IMR-90 (cell line): ENCODE measurements at regions not wholly inside any gene's neighbourhood (a gene's known extent, or its start where the extent isn't known, plus 50 kb on each side); places are given as distances from the start of the nearest gene placed in this dataset.

ENCODE experiments used
- BHLHE40 ChIP-seq: fragments of 150-350 bp; IDR thresholded peaks from 2 replicates; pipeline ENCODE4 v1.6.1; 2016; ENCODE audit warnings: mild to moderate bottlenecking, low read depth, low read length
- CEBPB ChIP-seq: IDR thresholded peaks from 2 replicates; pipeline ENCODE4 v1.6.1; 2012; ENCODE audit warnings: low read depth, low read length, improper control_type of control experiment
- CTCF ChIP-seq: conservative IDR thresholded peaks from 2 replicates; pipeline ENCODE4 v1.5.1; 2012; ENCODE audit warnings: mild to moderate bottlenecking, low read depth, low read length, improper control_type of control experiment
- MAZ ChIP-seq: IDR thresholded peaks from 2 replicates; pipeline ENCODE4 v1.6.1; 2012; ENCODE audit warnings: low read depth, mild to moderate bottlenecking, low read length, improper control_type of control experiment, moderate library complexity, borderline replicate concordance
- POLR2A ChIP-seq: IDR thresholded peaks from 2 replicates; pipeline ENCODE4 v1.6.1; 2012; ENCODE audit warnings: mild to moderate bottlenecking, low read depth, low read length
- RAD21 ChIP-seq: IDR thresholded peaks from 2 replicates; pipeline ENCODE4 v1.6.1; 2012; ENCODE audit warnings: low read length, improper control_type of control experiment
- RFX5 ChIP-seq: IDR thresholded peaks from 2 replicates; pipeline ENCODE4 v1.8.0; 2012; ENCODE audit warnings: low read depth, mild to moderate bottlenecking, low read length, moderate library complexity

GRCh38 chr4:33841120-33841519, 2403.2 kb downstream of the ARAP2 start:
- TF ChIP-seq MAZ (no peak), CTCF (no peak), RAD21 (no peak), POLR2A (no peak), CEBPB (no peak), BHLHE40 (no peak), RFX5 (no peak)
